ENCODE measurements at regions not wholly inside any gene's neighbourhood (a gene's known extent, or its start where the extent isn't known, plus 50 kb on each side); places are given as distances from the start of the nearest gene placed in this dataset.

- ATAC-seq, result no peak
- no peaks in the 10 kb centered on the region for H3K4me1 ChIP-seq
- no peak for DNase-seq
- no peak for TF ChIP-seq POLR2A (IDR thresholded peaks at IDR 0.05)
- TF ChIP-seq, protein P1, sequence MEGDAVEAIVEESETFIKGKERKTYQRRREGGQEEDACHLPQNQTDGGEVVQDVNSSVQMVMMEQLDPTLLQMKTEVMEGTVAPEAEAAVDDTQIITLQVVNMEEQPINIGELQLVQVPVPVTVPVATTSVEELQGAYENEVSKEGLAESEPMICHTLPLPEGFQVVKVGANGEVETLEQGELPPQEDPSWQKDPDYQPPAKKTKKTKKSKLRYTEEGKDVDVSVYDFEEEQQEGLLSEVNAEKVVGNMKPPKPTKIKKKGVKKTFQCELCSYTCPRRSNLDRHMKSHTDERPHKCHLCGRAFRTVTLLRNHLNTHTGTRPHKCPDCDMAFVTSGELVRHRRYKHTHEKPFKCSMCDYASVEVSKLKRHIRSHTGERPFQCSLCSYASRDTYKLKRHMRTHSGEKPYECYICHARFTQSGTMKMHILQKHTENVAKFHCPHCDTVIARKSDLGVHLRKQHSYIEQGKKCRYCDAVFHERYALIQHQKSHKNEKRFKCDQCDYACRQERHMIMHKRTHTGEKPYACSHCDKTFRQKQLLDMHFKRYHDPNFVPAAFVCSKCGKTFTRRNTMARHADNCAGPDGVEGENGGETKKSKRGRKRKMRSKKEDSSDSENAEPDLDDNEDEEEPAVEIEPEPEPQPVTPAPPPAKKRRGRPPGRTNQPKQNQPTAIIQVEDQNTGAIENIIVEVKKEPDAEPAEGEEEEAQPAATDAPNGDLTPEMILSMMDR (IDR thresholded peaks at IDR 0.05 in 4 of 5, conservative IDR thresholded peaks at IDR 0.05 in 1 of 5), result no peak
- intact Hi-C loops (cut with DNase I; ENCODE audit: low total_unique reads) (no loop called here), in situ Hi-C loops (cut with MboI; ENCODE audit: low sequenced_read_pairs in 4 of 4) (no loop called here)
- no peaks in the 10 kb centered on the region for H3K36me3 ChIP-seq
- no peaks in the 10 kb centered on the region for H3K27me3 ChIP-seq
- H3K27ac ChIP-seq, result no peak overlapping the region
- no peaks in the 10 kb centered on the region for H3K9me3 ChIP-seq
- no peak overlapping the region for H3K4me3 ChIP-seq
Observed at GRCh38 chr7:18429547-18429946, 66.0 kb upstream of the HDAC9 start.

- TF ChIP-seq POLR2A (IDR thresholded peaks at IDR 0.05), result no peak
- TF ChIP-seq, protein P1 (IDR thresholded peaks at IDR 0.05 in 4 of 5, conservative IDR thresholded peaks at IDR 0.05 in 1 of 5), result no peak
- no peak overlapping the region for H3K27ac ChIP-seq
- ATAC-seq, result no peak
- no peaks in the 10 kb centered on the region for H3K36me3 ChIP-seq
- no peaks in the 10 kb centered on the region for H3K27me3 ChIP-seq
- intact Hi-C loops (cut with DNase I; ENCODE audit: low total_unique reads) (no loop called here), in situ Hi-C loops (cut with MboI; ENCODE audit: low sequenced_read_pairs in 4 of 4) (no loop called here)
- no peak overlapping the region for H3K4me3 ChIP-seq
- H3K9me3 ChIP-seq, result no peaks in the 10 kb centered on the region
- no peaks in the 10 kb centered on the region for H3K4me1 ChIP-seq
- DNase-seq, result no peak
Observed at GRCh38 chr7:18430810-18431209, 64.7 kb upstream of the HDAC9 start.

GRCh38 chr7:18434171-18434570, 61.4 kb upstream of the HDAC9 start:
- H3K4me3 ChIP-seq, result no peak overlapping the region
- intact Hi-C loops (cut with DNase I; ENCODE audit: low total_unique reads) (no loop called here), in situ Hi-C loops (cut with MboI; ENCODE audit: low sequenced_read_pairs in 4 of 4) (no loop called here)
- no peak for TF ChIP-seq POLR2A (IDR thresholded peaks at IDR 0.05)
- TF ChIP-seq, protein P1 (IDR thresholded peaks at IDR 0.05 in 4 of 5, conservative IDR thresholded peaks at IDR 0.05 in 1 of 5), result no peak
- no peak for DNase-seq
- H3K36me3 ChIP-seq, result no peaks in the 10 kb centered on the region
- no peaks in the 10 kb centered on the region for H3K9me3 ChIP-seq
- no peak overlapping the region for H3K27ac ChIP-seq
- no peaks in the 10 kb centered on the region for H3K27me3 ChIP-seq
- no peaks in the 10 kb centered on the region for H3K4me1 ChIP-seq
- no peak for ATAC-seq

GRCh38 chr7:18437101-18437500, 58.4 kb upstream of the HDAC9 start:
- Histone ChIP-seq H3K4me1 (no peaks in the 10 kb centered on the region), H3K9me3 (no peaks in the 10 kb centered on the region), H3K27ac (no peak overlapping the region), H3K4me3 (no peak overlapping the region), H3K27me3 (no peaks in the 10 kb centered on the region), H3K36me3 (no peaks in the 10 kb centered on the region)
- TF ChIP-seq, protein P1 (IDR thresholded peaks at IDR 0.05 in 4 of 5, conservative IDR thresholded peaks at IDR 0.05 in 1 of 5), result no peak
- no peak for TF ChIP-seq POLR2A (IDR thresholded peaks at IDR 0.05)
- intact Hi-C loops (cut with DNase I; ENCODE audit: low total_unique reads) (no loop called here), in situ Hi-C loops (cut with MboI; ENCODE audit: low sequenced_read_pairs in 4 of 4) (no loop called here)
- ATAC-seq (no peak), DNase-seq (no peak)

GRCh38 chr7:18440934-18441333, 54.6 kb upstream of the HDAC9 start:
- in situ Hi-C loops (cut with MboI; ENCODE audit: low sequenced_read_pairs in 4 of 4) (no loop called here), intact Hi-C loops (cut with DNase I; ENCODE audit: low total_unique reads) (no loop called here)
- H3K9me3 ChIP-seq, result no peaks in the 10 kb centered on the region
- no peak overlapping the region for H3K27ac ChIP-seq
- H3K4me3 ChIP-seq, result no peak overlapping the region
- TF ChIP-seq, protein P1 (IDR thresholded peaks at IDR 0.05 in 4 of 5, conservative IDR thresholded peaks at IDR 0.05 in 1 of 5), result no peak
- TF ChIP-seq POLR2A (IDR thresholded peaks at IDR 0.05), result no peak
- H3K27me3 ChIP-seq, result no peaks in the 10 kb centered on the region
- no peaks in the 10 kb centered on the region for H3K36me3 ChIP-seq
- ATAC-seq (no peak), DNase-seq (no peak)
- peaks cover 5 to 6% of the 10 kb centered on the region in 2 donors for H3K4me1 ChIP-seq

Data from gastrocnemius medialis (tissue), 4 donors.